GM12864 (cell line): ENCODE measurements at regions not wholly inside any gene's neighbourhood (a gene's known extent, or its start where the extent isn't known, plus 50 kb on each side); places are given as distances from the start of the nearest gene placed in this dataset.

Source experiments
- DNase-seq: peaks from one replicate; pipeline ENCODE4 v3.0.0-alpha.2; 2011; ENCODE audit warnings: low read depth
- H3K4me3 ChIP-seq: 2 replicates; pipeline ENCODE4 v1.5.1; 2011; ENCODE audit warnings: mild to moderate bottlenecking, low read depth, low read length, control low read depth
- CTCF ChIP-seq: IDR thresholded peaks from 2 replicates; pipeline ENCODE4 v1.5.1; 2011; ENCODE audit warnings: low read depth, mild to moderate bottlenecking, moderate library complexity, low read length, control low read depth, inconsistent platforms; ENCODE audit errors: missing control alignments

- no peak for DNase-seq
- no peak for TF ChIP-seq CTCF
- no peak overlapping the region for H3K4me3 ChIP-seq
Measured at GRCh38 chr5:53357439-53357838, 123.0 kb upstream of the FST start.

GRCh38 chr5:53358794-53359193 lies 121.6 kb upstream of the FST start:
- DNase-seq: no peak
- TF ChIP-seq CTCF: no peak
- H3K4me3 ChIP-seq: no peak overlapping the region

DNA sequence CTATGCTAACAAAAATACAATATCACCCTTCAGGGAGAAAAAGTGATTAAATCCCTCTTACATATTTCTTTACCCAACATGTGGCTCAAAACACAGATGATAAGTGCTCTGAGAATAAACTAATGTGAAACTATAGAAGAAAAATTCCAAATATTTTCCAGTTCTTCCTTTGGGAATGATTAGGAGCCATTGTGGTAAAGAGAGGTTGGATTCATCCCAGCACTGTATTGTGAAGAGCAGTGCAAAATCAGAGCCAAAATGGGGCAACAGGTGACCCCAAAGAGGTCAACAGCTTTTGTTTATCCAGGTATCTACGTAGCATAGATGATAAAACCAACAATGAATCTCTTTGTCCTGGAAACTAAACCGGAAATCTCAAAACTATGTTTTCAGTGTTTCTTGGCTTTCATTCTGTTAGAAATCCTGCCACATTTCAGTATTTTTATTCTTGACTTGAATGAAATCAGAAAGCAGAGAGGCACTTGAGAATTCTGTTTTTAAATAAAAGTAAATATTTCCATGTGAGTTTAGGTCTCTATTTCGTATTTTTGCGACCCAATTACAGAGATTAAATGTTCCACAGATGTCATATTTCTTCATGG lies 120.4 kb upstream of the FST start:
- no peak overlapping the region for H3K4me3 ChIP-seq
- TF ChIP-seq CTCF: no peak
- DNase-seq: no peak

GRCh38 chr5:53360811-53361210 lies 119.6 kb upstream of the FST start:
- DNase-seq: no peak
- TF ChIP-seq CTCF: no peak
- no peak overlapping the region for H3K4me3 ChIP-seq

- TF ChIP-seq CTCF: no peak
- H3K4me3 ChIP-seq: no peak overlapping the region
- DNase-seq: no peak
Measured at GRCh38 chr5:53361708-53362107, 118.7 kb upstream of the FST start.

GRCh38 chr5:53362521-53362941 lies 117.9 kb upstream of the FST start:
- DNase-seq: no peak
- no peak for TF ChIP-seq CTCF
- H3K4me3 ChIP-seq: no peak overlapping the region

- no peak for TF ChIP-seq CTCF
- no peak overlapping the region for H3K4me3 ChIP-seq
- DNase-seq: no peak
Measured at GRCh38 chr5:53364061-53364460, 116.4 kb upstream of the FST start.
